Fibroblast of lung (primary cell): ENCODE measurements at regions not wholly inside any gene's neighbourhood (a gene's known extent, or its start where the extent isn't known, plus 50 kb on each side); places are given as distances from the start of the nearest gene placed in this dataset.

Source experiments
- DNase-seq, 2 donors: peaks; one replicate each; pipeline versions ENCODE4 v3.0.0 to v3.0.0-alpha.2; 2010; ENCODE audit warnings: low read depth in 2 of 2
- H2AFZ ChIP-seq: 2 replicates; pipeline ENCODE4 v1.5.1; 2012; ENCODE audit warnings: low read length, control low read depth, inconsistent platforms
- H3K27ac ChIP-seq: 2 replicates; pipeline ENCODE4 v1.5.1; 2011; ENCODE audit warnings: low read length, control low read depth; ENCODE audit not compliant: insufficient read depth
- H3K27me3 ChIP-seq: 2 replicates; pipeline ENCODE4 v1.5.1; 2011; ENCODE audit warnings: mild to moderate bottlenecking, low read length; ENCODE audit not compliant: control insufficient read depth, insufficient read depth
- H3K36me3 ChIP-seq: 2 replicates; pipeline ENCODE4 v1.5.1; 2011; ENCODE audit warnings: low read length; ENCODE audit not compliant: control insufficient read depth, insufficient read depth
- H3K4me1 ChIP-seq: 2 replicates; pipeline ENCODE4 v1.5.1; 2011; ENCODE audit warnings: low read length; ENCODE audit not compliant: control insufficient read depth, insufficient read depth; ENCODE audit errors: extremely low read depth
- H3K4me2 ChIP-seq: 2 replicates; pipeline ENCODE4 v1.5.1; 2011; ENCODE audit warnings: low read length, control low read depth; ENCODE audit not compliant: insufficient read depth; ENCODE audit errors: extremely low read depth
- H3K4me3 ChIP-seq, 4 experiments: fragments of 200-600 bp in 1 of 4; sonication (generic) in 1 of 4; replicated peaks in 1 of 4; 2 replicates each; pipeline ENCODE4 v1.5.1; 2011 to 2016; ENCODE audit warnings: low read length in 4 of 4, low read depth in 3 of 4, mild to moderate bottlenecking in 3 of 4, control low read depth in 2 of 4, inconsistent platforms in 1 of 4, mixed read lengths in 1 of 4; ENCODE audit not compliant: insufficient read depth in 1 of 4; ENCODE audit errors: control extremely low read depth in 1 of 4
- H3K79me2 ChIP-seq: 2 replicates; pipeline ENCODE4 v1.5.1; 2012; ENCODE audit warnings: mild to moderate bottlenecking, low read length, inconsistent platforms; ENCODE audit not compliant: control insufficient read depth, insufficient read depth
- H3K9ac ChIP-seq: 2 replicates; pipeline ENCODE4 v1.5.1; 2011; ENCODE audit warnings: mild to moderate bottlenecking, low read length, control low read depth; ENCODE audit not compliant: insufficient read depth
- H3K9me3 ChIP-seq: 2 replicates; pipeline ENCODE4 v1.5.1; 2012; ENCODE audit warnings: low read depth, low read length; ENCODE audit not compliant: control insufficient read depth, insufficient read depth
- H4K20me1 ChIP-seq: 2 replicates; pipeline ENCODE4 v1.5.1; 2011; ENCODE audit warnings: low read length; ENCODE audit not compliant: control insufficient read depth, insufficient read depth; ENCODE audit errors: extremely low read depth
- CTCF ChIP-seq, 2 donors: IDR thresholded peaks in 1 of 2; conservative IDR thresholded peaks in 1 of 2; 1 replicate in 1 of 2; 2 replicates in 1 of 2; pipeline ENCODE4 v1.5.1; 2011 to 2012; ENCODE audit warnings: low read length in 2 of 2, control low read depth in 1 of 2, inconsistent platforms in 1 of 2, low read depth in 1 of 2, mild to moderate bottlenecking in 1 of 2
- EZH2 ChIP-seq: IDR thresholded peaks from 2 replicates; pipeline ENCODE4 v1.5.1; 2012; ENCODE audit warnings: low read length, control low read depth, mild to moderate bottlenecking; ENCODE audit errors: missing control alignments

GRCh38 chr19:29400917-29401711 lies 124.7 kb upstream of the VSTM2B start:
- Histone ChIP-seq H3K4me2 (no peak overlapping the region), H3K79me2 (no peaks in the 10 kb centered on the region), H4K20me1 (no peaks in the 10 kb centered on the region), H3K4me3 (no peak overlapping the region), H3K9me3 (no peaks in the 10 kb centered on the region), H3K36me3 (no peaks in the 10 kb centered on the region), H3K27ac (no peak overlapping the region), H3K4me1 (no peaks in the 10 kb centered on the region), H2AFZ (no peak overlapping the region), H3K9ac (no peak overlapping the region), H3K27me3 (no peaks in the 10 kb centered on the region)
- TF ChIP-seq CTCF (conservative IDR thresholded peaks at IDR 0.05 in 1 of 2, IDR thresholded peaks at IDR 0.05 in 1 of 2; ENCODE audit: low read depth in 1 of 2, low read length in 2 of 2) = no peak
- TF ChIP-seq EZH2 = no peak
- DNase-seq = no peak

GRCh38 chr19:29401712-29402421 lies 123.9 kb upstream of the VSTM2B start:
- no peak overlapping the region for H3K9ac ChIP-seq
- H4K20me1 ChIP-seq = no peaks in the 10 kb centered on the region
- H3K4me3 ChIP-seq = no peak overlapping the region
- H3K36me3 ChIP-seq = no peaks in the 10 kb centered on the region
- H3K79me2 ChIP-seq = no peaks in the 10 kb centered on the region
- no peak for DNase-seq
- no peak overlapping the region for H2AFZ ChIP-seq
- H3K9me3 ChIP-seq = no peaks in the 10 kb centered on the region
- TF ChIP-seq CTCF (conservative IDR thresholded peaks at IDR 0.05 in 1 of 2, IDR thresholded peaks at IDR 0.05 in 1 of 2; ENCODE audit: low read depth in 1 of 2, low read length in 2 of 2) (no peak), EZH2 (no peak)
- H3K27me3 ChIP-seq = no peaks in the 10 kb centered on the region
- no peak overlapping the region for H3K27ac ChIP-seq
- no peak overlapping the region for H3K4me2 ChIP-seq
- no peaks in the 10 kb centered on the region for H3K4me1 ChIP-seq

- Histone ChIP-seq H3K4me3 (no peak overlapping the region), H3K9me3 (no peaks in the 10 kb centered on the region)
- DNase-seq = no peak
Measured at GRCh38 chr19:29402563-29402962, 123.2 kb upstream of the VSTM2B start.

More at GRCh38 chr19:29402563-29402962, 123.2 kb upstream of the VSTM2B start:
- TF ChIP-seq EZH2 = no peak
- TF ChIP-seq CTCF (conservative IDR thresholded peaks at IDR 0.05 in 1 of 2, IDR thresholded peaks at IDR 0.05 in 1 of 2; ENCODE audit: low read depth in 1 of 2, low read length in 2 of 2) = no peak
- Histone ChIP-seq H3K27me3 (no peaks in the 10 kb centered on the region), H3K79me2 (no peaks in the 10 kb centered on the region), H4K20me1 (no peaks in the 10 kb centered on the region), H3K4me1 (no peaks in the 10 kb centered on the region), H3K36me3 (no peaks in the 10 kb centered on the region), H3K9ac (no peak overlapping the region), H2AFZ (no peak overlapping the region), H3K4me2 (no peak overlapping the region), H3K27ac (no peak overlapping the region)
